ENCODE measurements at regions not wholly inside any gene's neighbourhood (a gene's known extent, or its start where the extent isn't known, plus 50 kb on each side); places are given as distances from the start of the nearest gene placed in this dataset.

- DNase-seq = no peak
Observed at GRCh38 chrX:22325096-22325495, 52.4 kb downstream of the CBLL2 start.

- no peak for DNase-seq
Observed at GRCh38 chrX:22329783-22330182, 57.1 kb downstream of the CBLL2 start.

GRCh38 chrX:22338740-22339139 lies 66.0 kb downstream of the CBLL2 start:
- no peak for DNase-seq

GRCh38 chrX:22339459-22339858 lies 66.7 kb downstream of the CBLL2 start:
- DNase-seq = no peak

- no peak for DNase-seq
Observed at GRCh38 chrX:22340022-22340616, 67.4 kb downstream of the CBLL2 start.

GRCh38 chrX:22343192-22343591 lies 70.5 kb downstream of the CBLL2 start:
- no peak for DNase-seq

- no peak for DNase-seq
Observed at GRCh38 chrX:22345884-22346283, 73.2 kb downstream of the CBLL2 start.

GRCh38 chrX:22347491-22347890 lies 74.8 kb downstream of the CBLL2 start:
- no peak for DNase-seq

GRCh38 chrX:22349116-22349515 lies 76.4 kb downstream of the CBLL2 start:
- DNase-seq = no peak

GRCh38 chrX:22351076-22351475 lies 78.4 kb downstream of the CBLL2 start:
- no peak for DNase-seq

GRCh38 chrX:22351966-22352365 lies 79.3 kb downstream of the CBLL2 start:
- DNase-seq = no peak

- DNase-seq = no peak
Observed at GRCh38 chrX:22357621-22358020, 84.9 kb downstream of the CBLL2 start.

- no peak for DNase-seq
Observed at GRCh38 chrX:22360129-22360528, 87.4 kb downstream of the CBLL2 start.

- no peak for DNase-seq
Observed at GRCh38 chrX:22365460-22365859, 92.7 kb downstream of the CBLL2 start.

GRCh38 chrX:22366166-22366702 lies 93.5 kb downstream of the CBLL2 start:
- no peak for DNase-seq

- no peak for DNase-seq
Observed at GRCh38 chrX:22366906-22367305, 94.2 kb downstream of the CBLL2 start.

- DNase-seq = no peak
Observed at GRCh38 chrX:22373094-22373493, 100.4 kb downstream of the CBLL2 start.

- no peak for DNase-seq
Observed at GRCh38 chrX:22373766-22374165, 101.1 kb downstream of the CBLL2 start.

GRCh38 chrX:22376369-22376768 lies 103.7 kb downstream of the CBLL2 start:
- DNase-seq = no peak

GRCh38 chrX:22378296-22378695 lies 105.6 kb downstream of the CBLL2 start:
- DNase-seq = no peak

GRCh38 chrX:22383988-22384387 lies 111.3 kb downstream of the CBLL2 start:
- DNase-seq = no peak

- no peak for DNase-seq
Observed at GRCh38 chrX:22389556-22390179, 117.0 kb downstream of the CBLL2 start.

GRCh38 chrX:22392133-22392948 lies 119.6 kb downstream of the CBLL2 start:
- no peak for DNase-seq

GRCh38 chrX:22395372-22395771 lies 122.7 kb downstream of the CBLL2 start:
- DNase-seq = no peak
